GM12874 (cell line): ENCODE measurements at regions not wholly inside any gene's neighbourhood (a gene's known extent, or its start where the extent isn't known, plus 50 kb on each side); places are given as distances from the start of the nearest gene placed in this dataset.

Source experiments
- TF ChIP-seq, protein P1 (sequence below): IDR thresholded peaks from 2 replicates; pipeline ENCODE4 v1.5.1; 2011; ENCODE audit warnings: low read depth, mild to moderate bottlenecking, control low read depth, low read length, moderate library complexity; ENCODE audit not compliant: insufficient read depth

GRCh38 chr15:23860290-23861245 lies 173.5 kb upstream of the NDN start:
- TF ChIP-seq, protein P1, sequence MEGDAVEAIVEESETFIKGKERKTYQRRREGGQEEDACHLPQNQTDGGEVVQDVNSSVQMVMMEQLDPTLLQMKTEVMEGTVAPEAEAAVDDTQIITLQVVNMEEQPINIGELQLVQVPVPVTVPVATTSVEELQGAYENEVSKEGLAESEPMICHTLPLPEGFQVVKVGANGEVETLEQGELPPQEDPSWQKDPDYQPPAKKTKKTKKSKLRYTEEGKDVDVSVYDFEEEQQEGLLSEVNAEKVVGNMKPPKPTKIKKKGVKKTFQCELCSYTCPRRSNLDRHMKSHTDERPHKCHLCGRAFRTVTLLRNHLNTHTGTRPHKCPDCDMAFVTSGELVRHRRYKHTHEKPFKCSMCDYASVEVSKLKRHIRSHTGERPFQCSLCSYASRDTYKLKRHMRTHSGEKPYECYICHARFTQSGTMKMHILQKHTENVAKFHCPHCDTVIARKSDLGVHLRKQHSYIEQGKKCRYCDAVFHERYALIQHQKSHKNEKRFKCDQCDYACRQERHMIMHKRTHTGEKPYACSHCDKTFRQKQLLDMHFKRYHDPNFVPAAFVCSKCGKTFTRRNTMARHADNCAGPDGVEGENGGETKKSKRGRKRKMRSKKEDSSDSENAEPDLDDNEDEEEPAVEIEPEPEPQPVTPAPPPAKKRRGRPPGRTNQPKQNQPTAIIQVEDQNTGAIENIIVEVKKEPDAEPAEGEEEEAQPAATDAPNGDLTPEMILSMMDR = no peak

- TF ChIP-seq, protein P1 = no peak
Observed at GRCh38 chr15:23866832-23867231, 179.7 kb upstream of the NDN start.

DNA sequence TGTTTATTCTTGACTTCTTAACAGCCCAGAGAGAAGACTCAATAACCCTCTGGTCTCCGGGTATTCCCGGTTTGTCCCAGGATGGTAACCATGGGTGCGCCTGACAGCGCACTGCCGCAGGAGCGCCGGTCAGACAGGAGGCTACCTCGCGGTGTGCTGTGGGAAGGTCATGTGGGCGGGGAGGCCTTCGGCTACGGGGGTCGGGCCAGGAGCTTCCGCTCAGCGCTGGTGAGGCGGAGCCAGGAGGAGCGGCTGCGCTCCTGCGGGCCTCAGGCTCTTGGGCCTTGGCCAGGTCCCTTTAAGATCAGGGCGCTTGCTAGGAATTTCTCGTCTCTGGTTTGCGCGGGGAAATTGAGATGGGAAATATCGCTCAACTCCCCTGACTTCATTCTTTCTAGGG lies 182.3 kb upstream of the NDN start:
- TF ChIP-seq, protein P1 = no peak

- TF ChIP-seq, protein P1 = 0 out of 2 replicates have a peak, but pooled peaks have one; percentile 28
Observed at GRCh38 chr15:23877502-23878412, 190.7 kb upstream of the NDN start.

DNA sequence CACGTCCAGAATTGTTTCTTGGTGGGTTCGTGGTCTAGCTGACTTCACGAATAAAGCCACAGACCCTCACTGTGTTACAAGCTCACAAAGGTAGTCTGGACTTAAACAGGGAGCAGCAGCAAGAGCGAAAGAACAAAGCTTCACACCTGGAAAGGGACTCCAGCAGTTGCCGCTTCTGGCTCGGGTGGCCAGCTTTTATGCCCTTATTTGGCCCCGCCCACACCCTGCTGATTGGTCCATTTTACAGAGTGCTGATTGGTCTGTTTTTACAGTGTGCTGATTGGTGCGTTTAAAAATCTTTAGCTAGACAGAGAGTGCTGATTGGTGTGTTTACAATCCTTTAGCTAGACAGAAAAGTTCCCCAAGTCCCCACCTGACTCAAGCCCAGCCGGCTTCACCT lies 194.2 kb upstream of the NDN start:
- TF ChIP-seq, protein P1 = no peak

GRCh38 chr15:23890218-23890617 lies 203.1 kb upstream of the NDN start:
- TF ChIP-seq, protein P1 = no peak

DNA sequence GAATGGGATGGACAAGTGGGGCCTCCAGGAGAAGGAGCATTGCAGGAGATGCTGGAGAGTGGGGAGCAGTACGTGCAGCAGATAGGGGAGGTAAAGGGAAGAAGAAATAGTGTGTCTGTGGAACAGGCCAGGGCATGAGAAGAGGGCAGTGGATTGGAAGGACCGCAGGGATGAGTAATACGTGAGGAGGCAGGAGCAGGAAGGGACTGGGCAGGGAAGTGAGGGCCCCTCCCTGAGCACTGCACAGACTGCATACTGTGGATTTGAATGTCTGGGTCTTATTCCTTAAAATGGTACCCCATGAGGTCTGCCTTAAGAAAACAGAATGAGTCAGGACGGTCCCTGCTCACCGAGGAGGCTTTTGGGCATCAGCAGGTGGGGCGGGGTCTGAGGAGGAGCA lies 210.0 kb upstream of the NDN start:
- TF ChIP-seq, protein P1 = no peak
